ENCODE measurements at regions not wholly inside any gene's neighbourhood (a gene's known extent, or its start where the extent isn't known, plus 50 kb on each side); places are given as distances from the start of the nearest gene placed in this dataset.

- no peak for DNase-seq (ENCODE audit: low spot score)
These were observed 76.7 kb downstream of the TRIM29 start for GRCh38 chr11:120061036-120061760.

- DNase-seq (ENCODE audit: low spot score) = no peak
These were observed 77.4 kb downstream of the TRIM29 start for GRCh38 chr11:120060512-120060911.

GRCh38 chr11:120058931-120059330 is 79.0 kb downstream of the TRIM29 start:
- no peak for DNase-seq (ENCODE audit: low spot score)

- no peak for DNase-seq (ENCODE audit: low spot score)
These were observed 80.0 kb downstream of the TRIM29 start for GRCh38 chr11:120057595-120058581.

DNA sequence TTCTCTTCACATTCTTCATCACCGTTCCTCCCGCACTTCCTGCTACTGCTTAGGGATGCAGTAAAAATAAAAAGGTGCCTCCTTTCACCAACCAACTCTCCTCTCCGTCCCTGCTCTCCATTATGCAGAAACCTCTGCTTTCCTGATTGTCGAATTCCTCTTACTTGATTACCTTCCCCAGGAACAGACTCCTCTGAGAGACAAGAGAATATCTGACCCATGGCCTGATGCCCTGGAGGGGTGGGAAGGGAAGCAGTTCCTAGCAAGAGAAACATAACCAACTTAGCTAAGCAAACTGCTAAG is 80.9 kb downstream of the TRIM29 start:
- no peak for DNase-seq (ENCODE audit: low spot score)

- no peak for DNase-seq (ENCODE audit: low spot score)
These were observed 81.4 kb downstream of the TRIM29 start for GRCh38 chr11:120056301-120057027.

DNA sequence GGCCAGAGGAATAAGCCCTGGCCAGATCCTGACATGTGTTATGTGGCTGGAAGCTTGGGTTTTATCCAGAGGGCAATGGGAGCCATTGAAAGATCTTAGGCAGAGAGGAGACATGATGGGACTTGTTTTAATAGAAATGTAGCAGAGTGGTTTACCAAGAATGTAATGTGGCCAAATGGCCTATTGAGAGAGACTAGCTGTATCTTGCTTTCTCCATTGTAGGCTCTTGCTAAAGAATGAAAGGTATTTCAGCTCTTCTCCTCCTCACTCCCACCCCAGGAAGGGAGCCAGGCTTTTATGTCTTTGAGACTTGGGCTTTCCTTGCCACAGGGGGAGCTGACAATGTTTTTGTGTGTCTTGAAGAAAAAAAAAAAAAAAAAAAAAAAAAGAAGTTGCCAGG is 82.3 kb downstream of the TRIM29 start:
- DNase-seq (ENCODE audit: low spot score) = no peak

GRCh38 chr11:120054753-120055045 is 83.2 kb downstream of the TRIM29 start:
- DNase-seq (ENCODE audit: low spot score) = no peak

DNA sequence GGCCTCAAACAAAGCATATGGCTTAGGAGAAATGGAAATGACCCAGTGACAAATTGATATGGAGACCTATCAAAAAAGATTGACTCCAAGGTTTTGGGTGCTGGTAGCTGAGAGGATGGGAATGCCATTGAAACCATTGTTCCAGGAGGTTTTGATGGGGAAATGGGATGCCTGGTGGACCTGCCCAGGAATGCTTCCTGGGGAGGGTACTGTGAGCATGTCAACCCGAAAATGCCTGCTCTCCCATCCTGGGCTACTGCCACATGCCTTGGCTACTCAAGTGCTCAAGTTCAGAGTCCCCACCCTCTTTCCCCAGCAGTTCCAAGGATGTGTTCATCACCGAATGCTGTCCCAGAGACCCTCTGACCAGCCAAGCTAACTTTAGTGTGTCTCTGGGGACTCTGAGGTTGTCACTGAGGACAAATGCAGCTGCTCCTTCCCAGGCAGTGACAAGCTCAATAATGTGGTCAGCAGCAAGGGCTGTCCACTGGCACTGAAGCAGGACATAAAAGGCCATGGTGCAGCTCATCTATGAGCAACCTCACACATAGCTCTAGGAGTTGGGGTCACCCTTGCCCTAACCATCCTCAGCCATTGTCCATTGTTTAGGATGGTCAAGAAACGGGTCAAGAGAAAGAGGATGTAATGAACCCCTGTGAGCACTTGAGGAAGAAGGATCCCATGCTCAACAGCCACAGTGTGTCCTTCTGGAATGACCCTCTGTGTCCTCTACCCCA is 83.7 kb downstream of the TRIM29 start:
- DNase-seq (ENCODE audit: low spot score) = no peak

- DNase-seq (ENCODE audit: low spot score) = no peak
These were observed 85.6 kb downstream of the TRIM29 start for GRCh38 chr11:120052196-120052775.

- no peak for DNase-seq (ENCODE audit: low spot score)
These were observed 93.8 kb downstream of the TRIM29 start for GRCh38 chr11:120044011-120044675.

DNA sequence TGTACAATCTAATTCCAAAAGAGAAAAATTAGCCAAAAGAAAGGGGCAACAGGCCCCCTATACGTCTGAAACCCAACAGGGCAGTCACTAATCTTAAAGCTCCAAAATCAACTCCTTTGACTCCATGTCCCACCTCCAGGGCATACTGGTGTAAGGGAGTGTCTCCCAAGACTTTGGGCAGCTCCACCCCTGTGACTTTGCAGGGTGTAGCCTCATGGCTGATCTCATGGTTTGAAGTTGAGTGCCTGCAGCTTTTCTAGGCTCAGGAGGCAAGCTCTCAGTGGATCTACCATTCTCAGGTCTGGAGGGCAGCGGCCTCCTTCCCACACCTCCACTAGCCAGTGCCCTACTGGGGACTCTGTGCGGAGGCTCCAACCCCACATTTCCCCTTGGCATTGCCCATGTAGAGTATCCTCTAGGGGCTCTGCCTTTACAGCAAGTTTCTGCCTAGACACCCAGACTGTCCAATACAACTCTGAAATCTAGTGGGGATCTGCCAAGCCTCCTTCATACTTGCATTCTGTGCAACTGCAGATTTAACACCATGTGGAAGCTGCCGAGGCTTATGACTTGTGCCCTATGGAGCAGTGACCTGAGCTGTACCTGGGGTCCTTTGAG is 94.5 kb downstream of the TRIM29 start:
- no peak for DNase-seq (ENCODE audit: low spot score)

- no peak for DNase-seq (ENCODE audit: low spot score)
These were observed 96.3 kb downstream of the TRIM29 start for GRCh38 chr11:120041625-120042024.

GRCh38 chr11:120040151-120040840 is 97.6 kb downstream of the TRIM29 start:
- DNase-seq (ENCODE audit: low spot score) = no peak

GRCh38 chr11:120039039-120039438 is 98.9 kb downstream of the TRIM29 start:
- no peak for DNase-seq (ENCODE audit: low spot score)

- DNase-seq (ENCODE audit: low spot score) = no peak
These were observed 100.8 kb downstream of the TRIM29 start for GRCh38 chr11:120037111-120037510.

GRCh38 chr11:120035756-120036155 is 102.2 kb downstream of the TRIM29 start:
- DNase-seq (ENCODE audit: low spot score) = no peak

DNA sequence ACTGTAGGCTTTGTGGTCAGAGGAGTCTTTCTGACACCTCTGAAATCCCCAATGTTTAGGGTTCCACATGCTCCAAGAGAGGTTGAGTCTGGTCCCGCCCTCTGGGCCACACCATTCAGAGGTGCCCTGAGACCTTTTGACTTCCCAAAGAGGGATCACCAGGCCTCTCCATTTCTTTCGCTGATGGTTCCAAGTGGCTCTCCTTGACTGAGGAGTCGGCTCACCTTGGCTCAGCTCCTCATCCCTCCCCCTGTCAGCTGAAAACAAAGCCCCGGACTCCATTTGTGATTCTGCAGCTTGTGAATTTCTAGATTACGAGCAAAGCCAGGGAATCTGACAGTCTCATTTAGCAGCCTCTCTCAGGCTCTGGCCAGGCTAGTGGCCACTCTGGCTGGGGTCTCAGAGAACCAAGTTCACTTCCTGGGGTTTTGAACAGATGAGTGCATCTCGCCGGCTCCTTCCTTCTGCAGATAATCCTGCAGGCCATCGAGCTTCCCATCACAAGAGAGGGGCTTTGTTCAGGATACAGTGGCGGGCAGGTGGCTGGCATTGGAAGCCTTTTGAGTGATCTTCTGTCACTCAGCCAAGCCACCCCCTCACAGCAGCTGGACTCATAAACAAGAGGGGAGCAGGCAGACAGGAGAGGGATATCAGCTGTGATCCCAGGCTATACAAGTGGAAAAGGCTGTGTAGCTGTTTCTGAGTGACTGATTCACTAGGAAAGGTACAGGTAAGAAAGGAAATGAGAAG is 102.9 kb downstream of the TRIM29 start:
- no peak for DNase-seq (ENCODE audit: low spot score)

DNA sequence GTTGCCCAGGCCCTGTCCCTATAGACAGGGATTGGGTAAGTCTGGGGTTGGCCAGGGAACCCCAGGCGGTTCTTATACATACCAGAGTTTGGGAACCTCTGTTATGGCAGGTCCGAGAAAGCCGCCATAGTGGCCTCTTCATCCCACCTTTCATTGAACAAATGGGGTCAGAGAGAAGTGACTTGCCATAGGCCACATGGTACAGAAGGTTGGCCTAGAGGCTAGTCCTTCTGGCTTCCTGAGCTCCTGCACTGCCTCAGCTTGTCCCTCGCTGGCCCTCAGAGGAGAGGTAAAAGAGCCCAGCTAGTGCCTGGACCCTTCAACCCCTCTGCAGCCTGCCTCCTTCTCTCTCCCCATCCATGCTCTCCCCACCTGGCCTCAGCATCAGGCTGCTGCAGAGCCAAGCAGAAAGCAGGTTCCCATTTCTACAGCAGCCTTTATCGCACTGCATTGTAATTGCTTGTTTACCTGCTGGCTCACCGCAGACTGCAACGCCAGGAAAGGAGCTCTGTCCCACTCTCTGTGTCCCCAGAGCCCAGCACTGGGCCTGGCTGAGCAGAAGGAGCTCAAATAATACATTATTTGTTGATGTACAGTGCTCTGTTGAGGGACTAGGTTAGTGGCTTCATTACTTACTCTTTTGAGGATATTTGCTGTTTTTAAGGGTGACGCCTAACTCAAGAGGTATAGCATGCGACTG is 103.6 kb downstream of the TRIM29 start:
- DNase-seq (ENCODE audit: low spot score) = no peak

Measured in COLO829 (cell line).